PC-9 (cell line): ENCODE measurements at regions not wholly inside any gene's neighbourhood (a gene's known extent, or its start where the extent isn't known, plus 50 kb on each side); places are given as distances from the start of the nearest gene placed in this dataset.

Experiments used
- CTCF ChIP-seq: fragments of 200-600 bp; sonication (generic); conservative IDR thresholded peaks from 2 replicates; pipeline ENCODE4 v1.6.1; 2017; ENCODE audit warnings: mixed run types, antibody characterized with exemption, mild to moderate bottlenecking, moderate library complexity
- EZH2 ChIP-seq: fragments of 200-600 bp; sonication (generic); IDR thresholded peaks from 2 replicates; pipeline ENCODE4 v1.8.0; 2017; ENCODE audit warnings: antibody characterized with exemption, low read depth

- TF ChIP-seq CTCF (no peak), EZH2 (no peak)
Observed at GRCh38 chr11:69904161-69904973, 85.2 kb upstream of the FGF3 start.
